ENCODE measurements at regions not wholly inside any gene's neighbourhood (a gene's known extent, or its start where the extent isn't known, plus 50 kb on each side); places are given as distances from the start of the nearest gene placed in this dataset.
"Not testable (repeated sequence)": the region's sequence is repeated elsewhere in the genome, so short reads cannot be mapped to it uniquely, and the experiment has no call there.

- Histone ChIP-seq H3K36me3 (ENCODE audit: insufficient read depth, low read length, poor library complexity, severe bottlenecking) (no peaks in the 10 kb centered on the region), H3K27me3 (replicated peaks; ENCODE audit: insufficient read depth, low read depth, low read length, poor library complexity) (no peaks in the 10 kb centered on the region), H3K27ac (ENCODE audit: low read depth, low read length, poor library complexity, severe bottlenecking) (no peak overlapping the region), H3K9me3 (ENCODE audit: low read depth, low read length, poor library complexity, severe bottlenecking) (no peaks in the 10 kb centered on the region), H3K4me3 (ENCODE audit: low read depth, low read length, poor library complexity, severe bottlenecking) (no peak overlapping the region), H3K4me1 (ENCODE audit: insufficient read depth, low read length, poor library complexity, severe bottlenecking) (no peaks in the 10 kb centered on the region)
- intact Hi-C loops (cut with micrococcal nuclease; ENCODE audit: unreplicated experiment) = no loop called here
- ChIA-PET CTCF (no interaction called here), POLR2A (ENCODE audit: low non-redundant PET) (no interaction called here)
- no TSS peak for BruUV-seq (replicated peaks)
- DNase-seq (ENCODE audit: low spot score) = no peak
- TF ChIP-seq EZH2 (IDR thresholded peaks at IDR 0.05; ENCODE audit: borderline replicate concordance, low read depth, low read length, poor library complexity, severe bottlenecking) = no peak
These were observed 772.0 kb upstream of the CCDC179 start for GRCh38 chr11:23632293-23632692.

DNA sequence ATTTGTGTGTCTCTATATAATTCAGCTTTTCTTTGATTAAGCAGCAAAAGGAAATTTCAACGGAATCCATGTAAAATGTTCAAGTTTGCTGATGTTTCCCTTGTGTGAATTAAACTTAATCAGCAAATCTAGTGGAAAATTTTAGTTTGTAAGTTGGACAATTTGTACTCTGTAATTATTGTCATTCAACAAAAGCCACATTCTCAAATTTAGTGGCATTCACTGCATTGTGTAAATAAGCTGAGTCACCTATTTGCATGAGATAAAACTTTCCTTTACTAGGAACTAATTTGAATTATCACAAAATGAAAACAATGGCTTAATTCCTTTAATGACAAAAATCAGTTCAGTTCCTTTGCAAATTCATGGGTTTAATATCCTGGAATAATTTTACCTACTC is 784.2 kb upstream of the CCDC179 start:
- H3K9me3 ChIP-seq (ENCODE audit: low read depth, low read length, poor library complexity, severe bottlenecking) = peaks cover 5% of the 10 kb centered on the region
- TF ChIP-seq CTCF (conservative IDR thresholded peaks at IDR 0.05; ENCODE audit: low read depth, low read length) (no peak), EZH2 (IDR thresholded peaks at IDR 0.05; ENCODE audit: borderline replicate concordance, low read depth, low read length, poor library complexity, severe bottlenecking) (no peak)
- no peak for DNase-seq (ENCODE audit: low spot score)
- no TSS peak for BruUV-seq (replicated peaks)
- intact Hi-C loops (cut with micrococcal nuclease; ENCODE audit: unreplicated experiment) = no loop called here
- no peak overlapping the region for H3K27ac ChIP-seq (ENCODE audit: low read depth, low read length, poor library complexity, severe bottlenecking)
- H3K27me3 ChIP-seq (replicated peaks; ENCODE audit: insufficient read depth, low read depth, low read length, poor library complexity) = no peaks in the 10 kb centered on the region
- no peaks in the 10 kb centered on the region for H3K36me3 ChIP-seq (ENCODE audit: insufficient read depth, low read length, poor library complexity, severe bottlenecking)
- no peaks in the 10 kb centered on the region for H3K4me1 ChIP-seq (ENCODE audit: insufficient read depth, low read length, poor library complexity, severe bottlenecking)
- ChIA-PET POLR2A (ENCODE audit: low non-redundant PET) (no interaction called here), CTCF (no interaction called here)
- no peak overlapping the region for H3K4me3 ChIP-seq (ENCODE audit: low read depth, low read length, poor library complexity, severe bottlenecking)

DNA sequence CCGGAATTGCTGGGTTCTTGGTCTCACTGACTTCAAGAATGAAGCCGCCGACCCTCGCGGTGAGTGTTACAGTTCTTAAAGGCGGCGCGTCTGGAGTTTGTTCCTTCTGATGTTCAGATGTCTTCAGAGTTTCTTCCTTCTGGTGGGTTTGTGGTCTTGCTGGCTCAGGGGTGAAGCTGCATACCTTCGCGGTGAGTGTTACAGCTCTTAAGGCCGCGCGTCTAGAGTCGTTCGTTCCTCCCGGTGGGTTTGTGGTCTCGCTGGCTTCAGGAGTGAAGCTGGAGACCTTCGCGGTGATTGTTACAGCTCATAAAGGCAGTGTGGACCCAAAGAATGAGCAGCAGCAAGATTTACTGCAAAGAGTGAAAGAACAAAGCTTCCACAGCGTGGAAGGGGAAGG is 792.1 kb upstream of the CCDC179 start:
- H3K4me1 ChIP-seq (ENCODE audit: insufficient read depth, low read length, poor library complexity, severe bottlenecking); intact Hi-C loops (cut with micrococcal nuclease; ENCODE audit: unreplicated experiment); H3K27ac ChIP-seq (ENCODE audit: low read depth, low read length, poor library complexity, severe bottlenecking); BruUV-seq (replicated peaks); H3K4me3 ChIP-seq (ENCODE audit: low read depth, low read length, poor library complexity, severe bottlenecking); H3K36me3 ChIP-seq (ENCODE audit: insufficient read depth, low read length, poor library complexity, severe bottlenecking); H3K9me3 ChIP-seq (ENCODE audit: low read depth, low read length, poor library complexity, severe bottlenecking); POLR2A ChIA-PET (ENCODE audit: low non-redundant PET); H3K27me3 ChIP-seq (replicated peaks; ENCODE audit: insufficient read depth, low read depth, low read length, poor library complexity); DNase-seq (ENCODE audit: low spot score); CTCF ChIA-PET: not testable (repeated sequence)

- CTCF ChIA-PET = no interaction called here
- DNase-seq (ENCODE audit: low spot score) = no peak
- BruUV-seq (replicated peaks) = no TSS peak
- Histone ChIP-seq H3K27me3 (replicated peaks; ENCODE audit: insufficient read depth, low read depth, low read length, poor library complexity) (no peaks in the 10 kb centered on the region), H3K9me3 (ENCODE audit: low read depth, low read length, poor library complexity, severe bottlenecking) (no peaks in the 10 kb centered on the region), H3K27ac (ENCODE audit: low read depth, low read length, poor library complexity, severe bottlenecking) (no peak overlapping the region), H3K4me1 (ENCODE audit: insufficient read depth, low read length, poor library complexity, severe bottlenecking) (no peaks in the 10 kb centered on the region), H3K36me3 (ENCODE audit: insufficient read depth, low read length, poor library complexity, severe bottlenecking) (no peaks in the 10 kb centered on the region), H3K4me3 (ENCODE audit: low read depth, low read length, poor library complexity, severe bottlenecking) (no peak overlapping the region)
- POLR2A ChIA-PET (ENCODE audit: low non-redundant PET) = no interaction called here
- no peak for TF ChIP-seq CTCF (conservative IDR thresholded peaks at IDR 0.05; ENCODE audit: low read depth, low read length)
- TF ChIP-seq EZH2 (IDR thresholded peaks at IDR 0.05; ENCODE audit: borderline replicate concordance, low read depth, low read length, poor library complexity, severe bottlenecking) = no peak
- intact Hi-C loops (cut with micrococcal nuclease; ENCODE audit: unreplicated experiment) = no loop called here
These were observed 792.9 kb upstream of the CCDC179 start for GRCh38 chr11:23653071-23653675.
